Natural killer cell (primary cell): ENCODE measurements at regions not wholly inside any gene's neighbourhood (a gene's known extent, or its start where the extent isn't known, plus 50 kb on each side); places are given as distances from the start of the nearest gene placed in this dataset.
"Not testable (repeated sequence)": the region's sequence is repeated elsewhere in the genome, so short reads cannot be mapped to it uniquely, and the experiment has no call there.

Source experiments
- ATAC-seq, 3 donors: fragments of 150-1000 bp in 2 of 3; fragments of 200-7000 bp in 1 of 3; cut with Tn5 transposase; 1 replicate in 1 of 3; 2 replicates in 2 of 3; pipeline ENCODE4 v1.10.0; 2021; ENCODE audit warnings: mild to moderate bottlenecking in 2 of 3, moderate library complexity in 2 of 3
- DNase-seq, 2 donors: peaks; one replicate each; pipeline versions ENCODE4 v3.0.0 to v3.0.0-alpha.2; 2013 to 2021; ENCODE audit warnings: mixed read lengths in 1 of 2
- H3K27ac ChIP-seq: one replicate; pipeline ENCODE4 v1.5.1; 2013; ENCODE audit warnings: mild to moderate bottlenecking, low read length
- H3K27me3 ChIP-seq: one replicate; pipeline ENCODE4 v1.6.1; 2013; ENCODE audit warnings: low read length; ENCODE audit not compliant: control insufficient read depth, insufficient read depth
- H3K36me3 ChIP-seq: one replicate; pipeline ENCODE4 v1.6.1; 2013; ENCODE audit warnings: low read length; ENCODE audit not compliant: control insufficient read depth, insufficient read depth
- H3K4me1 ChIP-seq: one replicate; pipeline ENCODE4 v1.6.1; 2013; ENCODE audit warnings: low read length; ENCODE audit not compliant: control insufficient read depth, insufficient read depth
- H3K4me3 ChIP-seq: one replicate; pipeline ENCODE4 v1.5.1; 2013; ENCODE audit warnings: low read length
- H3K9me3 ChIP-seq: one replicate; pipeline ENCODE4 v1.6.1; 2013; ENCODE audit warnings: low read length; ENCODE audit not compliant: control insufficient read depth, insufficient read depth
- H3K27ac Mint-ChIP-seq, 2 donors: one replicate each; pipeline ENCODE4 v1.8.0; 2022; ENCODE audit warnings: mild to moderate bottlenecking in 2 of 2, mixed read lengths in 2 of 2, moderate library complexity in 1 of 2
- H3K27me3 Mint-ChIP-seq, 2 donors: one replicate each; pipeline ENCODE4 v1.8.0; 2022; ENCODE audit warnings: low read depth in 2 of 2, mixed read lengths in 2 of 2
- H3K36me3 Mint-ChIP-seq: one replicate; pipeline ENCODE4 v1.8.0; 2022; ENCODE audit warnings: mixed read lengths
- H3K4me1 Mint-ChIP-seq, 2 donors: one replicate each; pipeline ENCODE4 v1.8.0; 2022; ENCODE audit warnings: mixed read lengths in 2 of 2
- H3K4me3 Mint-ChIP-seq: one replicate; pipeline ENCODE4 v1.8.0; 2022; ENCODE audit warnings: mild to moderate bottlenecking, moderate library complexity, mixed read lengths
- H3K9me3 Mint-ChIP-seq, 2 donors: one replicate each; pipeline ENCODE4 v1.8.0; 2022; ENCODE audit warnings: mixed read lengths in 2 of 2
- CTCF ChIP-seq: fragments of 200-600 bp; IDR thresholded peaks from one replicate; pipeline ENCODE4 v1.8.0; 2022; ENCODE audit warnings: antibody characterized with exemption
- WGBS: methylation state at CpG from one replicate; pipeline ENCODE4 v1.1.7; 2013; ENCODE audit warnings: missing lambda C conversion rate; ENCODE audit not compliant: insufficient coverage; 5-methylcytosine and 5-hydroxymethylcytosine counted together
- intact Hi-C: fragments of 100-400 bp; cut with micrococcal nuclease; formaldehyde crosslinking; loops from one replicate; pipeline ENCODE4 v1.14.2; 2022

GRCh38 chr12:102334765-102335164 lies 137.1 kb upstream of the PMCH start:
- no peak overlapping the region for H3K4me3 Mint-ChIP-seq

GRCh38 chr12:102331419-102331818 lies 133.8 kb upstream of the PMCH start:
- intact Hi-C loops, result no loop called here
- Mint-ChIP-seq H3K27ac (no peak overlapping the region), H3K36me3 (no peaks in the 10 kb centered on the region), H3K9me3 (peaks cover 2 to 5% of the 10 kb centered on the region in 2 donors), H3K27me3 (no peaks in the 10 kb centered on the region), H3K4me1 (no peaks in the 10 kb centered on the region), H3K4me3 (no peak overlapping the region)
- Histone ChIP-seq H3K4me3 (no peak overlapping the region), H3K27me3 (no peaks in the 10 kb centered on the region), H3K4me1 (no peaks in the 10 kb centered on the region), H3K36me3 (no peaks in the 10 kb centered on the region), H3K27ac (no peak overlapping the region), H3K9me3 (no peaks in the 10 kb centered on the region)
- DNase-seq (no peak), ATAC-seq (no peak)
- WGBS, result 63% methylated on average over 1 of the region's 1 CpG
- no peak for TF ChIP-seq CTCF

More at GRCh38 chr12:102334765-102335164, 137.1 kb upstream of the PMCH start:
- Histone ChIP-seq H3K36me3 (no peaks in the 10 kb centered on the region), H3K9me3 (no peaks in the 10 kb centered on the region), H3K4me1 (no peaks in the 10 kb centered on the region), H3K27ac (no peak overlapping the region), H3K27me3 (no peaks in the 10 kb centered on the region), H3K4me3 (no peak overlapping the region)
- DNase-seq, result no peak
- H3K9me3 Mint-ChIP-seq, result peaks cover 5 to 8% of the 10 kb centered on the region in 2 donors
- intact Hi-C loops, result no loop called here
- no peak for TF ChIP-seq CTCF
- H3K27me3 Mint-ChIP-seq, result no peaks in the 10 kb centered on the region
- H3K27ac Mint-ChIP-seq, result no peak overlapping the region
- H3K4me1 Mint-ChIP-seq, result no peaks in the 10 kb centered on the region
- no peak for ATAC-seq
- no peaks in the 10 kb centered on the region for H3K36me3 Mint-ChIP-seq

- no peak overlapping the region for H3K27ac Mint-ChIP-seq
- no peaks in the 10 kb centered on the region for H3K4me1 Mint-ChIP-seq
- peaks cover 3 to 4% of the 10 kb centered on the region in 2 donors for H3K9me3 Mint-ChIP-seq
- Histone ChIP-seq H3K36me3 (no peaks in the 10 kb centered on the region), H3K9me3 (no peaks in the 10 kb centered on the region), H3K27ac (no peak overlapping the region), H3K27me3 (no peaks in the 10 kb centered on the region), H3K4me1 (no peaks in the 10 kb centered on the region), H3K4me3 (no peak overlapping the region)
- DNase-seq, result no peak
- ATAC-seq, result no peak
- H3K36me3 Mint-ChIP-seq, result no peaks in the 10 kb centered on the region
- H3K4me3 Mint-ChIP-seq, result no peak overlapping the region
- no peaks in the 10 kb centered on the region for H3K27me3 Mint-ChIP-seq
- intact Hi-C loops, result no loop called here
- TF ChIP-seq CTCF, result no peak
These were observed 132.2 kb upstream of the PMCH start for GRCh38 chr12:102329883-102330282.

- peaks cover 2 to 3% of the 10 kb centered on the region in 2 donors for H3K9me3 Mint-ChIP-seq
- intact Hi-C loops, result no loop called here
- H3K36me3 Mint-ChIP-seq, result no peaks in the 10 kb centered on the region
These were observed 129.3 kb upstream of the PMCH start for GRCh38 chr12:102326982-102327381.

GRCh38 chr12:102325108-102325507 lies 127.5 kb upstream of the PMCH start:
- H3K36me3 ChIP-seq, intact Hi-C loops, H3K4me3 Mint-ChIP-seq, DNase-seq, H3K36me3 Mint-ChIP-seq, H3K27ac ChIP-seq, ATAC-seq, H3K27me3 ChIP-seq, H3K27ac Mint-ChIP-seq, H3K4me1 Mint-ChIP-seq, H3K4me1 ChIP-seq, H3K9me3 Mint-ChIP-seq, H3K9me3 ChIP-seq, H3K27me3 Mint-ChIP-seq, H3K4me3 ChIP-seq: not testable (repeated sequence)
- 94% methylated on average over 3 of the region's 4 CpGs for WGBS

More at GRCh38 chr12:102326982-102327381, 129.3 kb upstream of the PMCH start:
- Mint-ChIP-seq H3K4me3 (no peak overlapping the region), H3K27ac (no peak overlapping the region), H3K27me3 (no peaks in the 10 kb centered on the region), H3K4me1 (no peaks in the 10 kb centered on the region)
- no peaks in the 10 kb centered on the region for H3K4me1 ChIP-seq
- DNase-seq (no peak), ATAC-seq (no peak)
- TF ChIP-seq CTCF, result no peak
- 11% methylated on average over 1 of the region's 1 CpG for WGBS
- no peak overlapping the region for H3K4me3 ChIP-seq
- H3K27ac ChIP-seq, result no peak overlapping the region
- H3K27me3 ChIP-seq, result no peaks in the 10 kb centered on the region
- no peaks in the 10 kb centered on the region for H3K36me3 ChIP-seq
- H3K9me3 ChIP-seq, result no peaks in the 10 kb centered on the region
